Mammary epithelial cell (primary cell): ENCODE measurements at regions not wholly inside any gene's neighbourhood (a gene's known extent, or its start where the extent isn't known, plus 50 kb on each side); places are given as distances from the start of the nearest gene placed in this dataset.

ENCODE experiments used
- CTCF ChIP-seq, 2 donors: IDR thresholded peaks in 1 of 2; conservative IDR thresholded peaks in 1 of 2; 2 replicates each; pipeline ENCODE4 v1.5.1; 2011 to 2012; ENCODE audit warnings: inconsistent platforms in 2 of 2, low read length in 2 of 2, mild to moderate bottlenecking in 2 of 2, control low read depth in 1 of 2, low read depth in 1 of 2; ENCODE audit not compliant: insufficient read depth in 1 of 2; ENCODE audit errors: extremely low read depth in 1 of 2
- EZH2 ChIP-seq: IDR thresholded peaks from 2 replicates; pipeline ENCODE4 v1.6.1; 2012; ENCODE audit warnings: low read length, inconsistent platforms, borderline replicate concordance

DNA sequence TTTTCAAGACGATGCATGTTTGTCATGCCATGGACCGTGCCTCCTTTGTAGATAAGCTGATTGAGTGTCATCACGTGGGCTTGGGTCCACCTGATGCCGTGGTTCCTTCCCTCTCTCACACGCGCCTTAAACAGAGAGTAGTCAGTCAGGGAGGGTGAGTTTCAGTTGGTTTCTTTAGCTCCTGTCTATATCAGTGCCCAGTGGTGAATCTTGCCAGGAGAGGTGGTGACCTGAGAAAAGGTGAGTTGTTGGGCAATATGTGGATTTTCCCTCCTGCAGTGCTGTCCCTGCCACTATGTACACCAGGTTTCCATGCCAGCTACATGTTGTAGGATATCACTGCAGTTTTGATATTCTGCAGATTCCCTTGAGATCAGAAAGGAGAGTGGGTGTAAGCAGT, 129.7 kb downstream of the LAT start:
- TF ChIP-seq CTCF (conservative IDR thresholded peaks at IDR 0.05 in 1 of 2, IDR thresholded peaks at IDR 0.05 in 1 of 2; ENCODE audit: extremely low read depth in 1 of 2, insufficient read depth in 1 of 2, low read depth in 1 of 2, low read length in 2 of 2) = no peak
- TF ChIP-seq EZH2 = no peak
